Suprapubic skin (tissue), 4 donors: ENCODE measurements at regions not wholly inside any gene's neighbourhood (a gene's known extent, or its start where the extent isn't known, plus 50 kb on each side); places are given as distances from the start of the nearest gene placed in this dataset.

Source experiments
- DNase-seq, 2 donors: peaks; one replicate each; pipeline ENCODE4 v3.0.0-alpha.2; 2019; ENCODE audit warnings: low spot score in 2 of 2
- H3K27ac ChIP-seq: fragments of 200-600 bp; sonication (generic); one replicate; pipeline ENCODE4 v1.5.1; 2019
- H3K27me3 ChIP-seq: fragments of 200-600 bp; sonication (generic); one replicate; pipeline ENCODE4 v1.5.1; 2019
- H3K36me3 ChIP-seq: fragments of 200-600 bp; sonication (generic); one replicate; pipeline ENCODE4 v1.5.1; 2019
- H3K4me1 ChIP-seq: fragments of 200-600 bp; sonication (generic); one replicate; pipeline ENCODE4 v1.5.1; 2019
- H3K4me3 ChIP-seq: fragments of 200-600 bp; sonication (generic); one replicate; pipeline ENCODE4 v1.5.1; 2019; ENCODE audit warnings: mild to moderate bottlenecking
- H3K9me3 ChIP-seq: fragments of 200-600 bp; sonication (generic); one replicate; pipeline ENCODE4 v1.5.1; 2019
- CTCF ChIP-seq, 2 donors: fragments of 200-600 bp in 1 of 2; fragments of 450-650 bp in 1 of 2; sonication (generic) in 1 of 2; IDR thresholded peaks; one replicate each; pipeline ENCODE4 v1.5.1; 2016 to 2019; ENCODE audit warnings: antibody characterized with exemption in 2 of 2, mild to moderate bottlenecking in 1 of 2, moderate library complexity in 1 of 2
- EP300 ChIP-seq: sonication (generic); formaldehyde crosslinking; IDR thresholded peaks from one replicate; pipeline ENCODE4 v1.6.1; 2017; ENCODE audit warnings: antibody characterized with exemption
- POLR2A ChIP-seq, 2 donors: fragments of 450-650 bp; IDR thresholded peaks; one replicate each; pipeline ENCODE4 v1.6.1; 2017; ENCODE audit warnings: antibody characterized with exemption in 2 of 2, mild to moderate bottlenecking in 2 of 2, moderate library complexity in 2 of 2
- POLR2AphosphoS5 ChIP-seq, 3 donors: sonication (generic); formaldehyde crosslinking; IDR thresholded peaks; one replicate each; pipeline ENCODE4 v1.6.1; 2017; ENCODE audit warnings: antibody characterized with exemption in 3 of 3
- WGBS: methylation state at CpG from one replicate; pipeline ENCODE4 v1.1.5; 2018; 5-methylcytosine and 5-hydroxymethylcytosine counted together

- WGBS = 89% methylated on average over 22 of the region's 28 CpGs
- Histone ChIP-seq H3K27me3 (peaks cover 65% of the 10 kb centered on the region), H3K36me3 (no peaks in the 10 kb centered on the region), H3K9me3 (no peaks in the 10 kb centered on the region), H3K27ac (no peak overlapping the region), H3K4me3 (no peak overlapping the region), H3K4me1 (no peaks in the 10 kb centered on the region)
- TF ChIP-seq EP300 (no peak), POLR2A (IDR thresholded peaks at IDR 0.05) (no peak), POLR2AphosphoS5 (IDR thresholded peaks at IDR 0.05) (no peak), CTCF (IDR thresholded peaks at IDR 0.05) (no peak)
- peak; percentile 40 to 65 for DNase-seq
Measured at GRCh38 chr4:3683077-3683743, 83.0 kb upstream of the ADRA2C start.

GRCh38 chr4:3682236-3683076 lies 83.7 kb upstream of the ADRA2C start:
- TF ChIP-seq CTCF (IDR thresholded peaks at IDR 0.05) = no peak
- Histone ChIP-seq H3K4me1 (no peaks in the 10 kb centered on the region), H3K4me3 (no peak overlapping the region), H3K36me3 (no peaks in the 10 kb centered on the region), H3K9me3 (no peaks in the 10 kb centered on the region), H3K27ac (no peak overlapping the region), H3K27me3 (peaks cover 67% of the 10 kb centered on the region)
- DNase-seq = peak; percentile 48 to 65
- WGBS = 88% methylated on average over 17 of the region's 19 CpGs

GRCh38 chr4:3681191-3681590 lies 85.0 kb upstream of the ADRA2C start:
- TF ChIP-seq CTCF (IDR thresholded peaks at IDR 0.05) = no peak
- no peak for TF ChIP-seq POLR2AphosphoS5 (IDR thresholded peaks at IDR 0.05)
- TF ChIP-seq EP300 = no peak
- TF ChIP-seq POLR2A (IDR thresholded peaks at IDR 0.05) = no peak
- Histone ChIP-seq H3K27ac (no peak overlapping the region), H3K36me3 (no peaks in the 10 kb centered on the region), H3K9me3 (no peaks in the 10 kb centered on the region), H3K4me3 (no peak overlapping the region), H3K4me1 (no peaks in the 10 kb centered on the region), H3K27me3 (peaks cover 78% of the 10 kb centered on the region)
- DNase-seq = peak; percentile 32 to 60
- WGBS = 73% methylated on average over 14 of the region's 14 CpGs

- DNase-seq = peak; percentile 10 to 60
- 86% methylated on average over 16 of the region's 16 CpGs for WGBS
- no peaks in the 10 kb centered on the region for H3K36me3 ChIP-seq
- H3K4me1 ChIP-seq = no peaks in the 10 kb centered on the region
- TF ChIP-seq POLR2A (IDR thresholded peaks at IDR 0.05) = no peak
- TF ChIP-seq EP300 = no peak
- no peak for TF ChIP-seq POLR2AphosphoS5 (IDR thresholded peaks at IDR 0.05)
- TF ChIP-seq CTCF (IDR thresholded peaks at IDR 0.05) = no peak
- no peak overlapping the region for H3K27ac ChIP-seq
- peaks cover 81% of the 10 kb centered on the region for H3K27me3 ChIP-seq
- H3K4me3 ChIP-seq = no peak overlapping the region
- H3K9me3 ChIP-seq = no peaks in the 10 kb centered on the region
Measured at GRCh38 chr4:3680656-3681055, 85.5 kb upstream of the ADRA2C start.

GRCh38 chr4:3679851-3680311 lies 86.3 kb upstream of the ADRA2C start:
- Histone ChIP-seq H3K36me3 (no peaks in the 10 kb centered on the region), H3K4me1 (no peaks in the 10 kb centered on the region), H3K4me3 (no peak overlapping the region), H3K9me3 (no peaks in the 10 kb centered on the region), H3K27ac (no peak overlapping the region), H3K27me3 (peaks cover 80% of the 10 kb centered on the region)
- WGBS = 65% methylated on average over 22 of the region's 25 CpGs
- no peak for TF ChIP-seq POLR2AphosphoS5 (IDR thresholded peaks at IDR 0.05)
- TF ChIP-seq CTCF (IDR thresholded peaks at IDR 0.05) = no peak
- TF ChIP-seq EP300 = no peak
- no peak for TF ChIP-seq POLR2A (IDR thresholded peaks at IDR 0.05)
- peak; percentile 40 to 75 for DNase-seq
